ENCODE measurements at regions not wholly inside any gene's neighbourhood (a gene's known extent, or its start where the extent isn't known, plus 50 kb on each side); places are given as distances from the start of the nearest gene placed in this dataset.

- TF ChIP-seq CTCF (IDR thresholded peaks at IDR 0.05) = no peak
- no peak for TF ChIP-seq POLR2A (IDR thresholded peaks at IDR 0.05)
Measured at GRCh38 chr17:22090263-22090935, 398.1 kb downstream of the KCNJ18 start.

Measured in vagina (tissue), 2 donors.